ENCODE measurements at regions not wholly inside any gene's neighbourhood (a gene's known extent, or its start where the extent isn't known, plus 50 kb on each side); places are given as distances from the start of the nearest gene placed in this dataset.
A peak's percentile ranks its signal among the peaks of the same experiment; 100 is the strongest.

- no peak for DNase-seq
Measured at GRCh38 chr4:58935332-58935731, 1825.1 kb upstream of the IGFBP7 start.

- DNase-seq = no peak
Measured at GRCh38 chr4:58936436-58936835, 1826.3 kb upstream of the IGFBP7 start.

GRCh38 chr4:58940167-58940566, 1830.0 kb upstream of the IGFBP7 start:
- no peak for DNase-seq

- DNase-seq = no peak
Measured at GRCh38 chr4:58941286-58941685, 1831.1 kb upstream of the IGFBP7 start.

GRCh38 chr4:58953575-58953974, 1843.4 kb upstream of the IGFBP7 start:
- no peak for DNase-seq

- no peak for DNase-seq
Measured at GRCh38 chr4:58957711-58958110, 1847.5 kb upstream of the IGFBP7 start.

- DNase-seq = no peak
Measured at GRCh38 chr4:58961283-58961682, 1851.1 kb upstream of the IGFBP7 start.

- no peak for DNase-seq
Measured at GRCh38 chr4:58961925-58962324, 1851.7 kb upstream of the IGFBP7 start.

- no peak for DNase-seq
Measured at GRCh38 chr4:58962424-58962823, 1852.2 kb upstream of the IGFBP7 start.

- no peak for DNase-seq
Measured at GRCh38 chr4:58981828-58982227, 1871.6 kb upstream of the IGFBP7 start.

- no peak for DNase-seq
Measured at GRCh38 chr4:58983887-58984286, 1873.7 kb upstream of the IGFBP7 start.

- DNase-seq = no peak
Measured at GRCh38 chr4:59002148-59002547, 1892.0 kb upstream of the IGFBP7 start.

GRCh38 chr4:59024257-59024656, 1914.1 kb upstream of the IGFBP7 start:
- DNase-seq = no peak

GRCh38 chr4:59037812-59038211, 1927.6 kb upstream of the IGFBP7 start:
- DNase-seq = no peak

- DNase-seq = no peak
Measured at GRCh38 chr4:59039046-59039445, 1928.9 kb upstream of the IGFBP7 start.

GRCh38 chr4:59044286-59044900, 1934.2 kb upstream of the IGFBP7 start:
- no peak for DNase-seq

GRCh38 chr4:59054086-59054485, 1943.9 kb upstream of the IGFBP7 start:
- DNase-seq = no peak

- no peak for DNase-seq
Measured at GRCh38 chr4:59057804-59058203, 1947.6 kb upstream of the IGFBP7 start.

- DNase-seq = no peak
Measured at GRCh38 chr4:59058543-59058942, 1948.4 kb upstream of the IGFBP7 start.

- DNase-seq = no peak
Measured at GRCh38 chr4:59060002-59060846, 1950.0 kb upstream of the IGFBP7 start.

- no peak for DNase-seq
Measured at GRCh38 chr4:59060895-59061294, 1950.7 kb upstream of the IGFBP7 start.

GRCh38 chr4:59063015-59063720, 1953.0 kb upstream of the IGFBP7 start:
- DNase-seq = peak; percentile 57 to 66
